HCT116 (cell line): ENCODE measurements at regions not wholly inside any gene's neighbourhood (a gene's known extent, or its start where the extent isn't known, plus 50 kb on each side); places are given as distances from the start of the nearest gene placed in this dataset.

Source experiments
- ATAC-seq: fragments of 200-7000 bp; cut with Tn5 transposase; 2 replicates; pipeline ENCODE4 v1.9.1; 2020; ENCODE audit warnings: mild to moderate bottlenecking, moderate library complexity
- BruUV-seq: library from RNA; stranded (reverse); fragments of 400-500 nt; replicated peaks from 2 replicates; lab custom pipeline; 2021; lab: Mats Ljungman, UMichigan
- CTCF ChIA-PET: fragments of 300-600 bp; sonication (Branson Sonifier 250); formaldehyde crosslinking; loops from one replicate; lab custom pipeline; 2021; ENCODE audit warnings: antibody characterized with exemption; lab: Charles Lee
- POLR2A ChIA-PET: fragments of 300-600, 350-600 bp; sonication (Branson Sonifier 250); formaldehyde crosslinking; loops from one replicate; lab custom pipeline; 2021; ENCODE audit warnings: antibody characterized with exemption; lab: Charles Lee
- RAD21 ChIA-PET, 2 experiments: fragments of 300-600 bp; sonication (Branson Sonifier 250); formaldehyde crosslinking; loops; one replicate each; lab custom pipeline; 2023; ENCODE audit warnings: low total read pairs in 2 of 2; ENCODE audit not compliant: uncharacterized antibody in 2 of 2, unreplicated experiment in 2 of 2, low non-redundant PET in 1 of 2; lab: Charles Lee
- DNase-seq: peaks from one replicate; pipeline ENCODE4 v3.0.0-alpha.2; 2010; ENCODE audit warnings: low read depth, low spot score
- H2AFZ ChIP-seq: fragments of 200-600 bp; shearing (Covaris generic), sonication (generic); 2 replicates; pipeline ENCODE4 v1.6.1; 2017; ENCODE audit warnings: low read depth, mixed run types, mixed read lengths, antibody characterized with exemption, low read length; ENCODE audit not compliant: poor library complexity, severe bottlenecking
- H3K27ac ChIP-seq: 2 replicates; pipeline ENCODE4 v1.5.1; 2012; ENCODE audit warnings: low read depth, low read length
- H3K27me3 ChIP-seq: fragments of 200-600 bp; sonication (generic); 2 replicates; pipeline ENCODE4 v1.6.1; 2016; ENCODE audit warnings: mixed run types, low read length, mixed read lengths; ENCODE audit not compliant: insufficient read depth
- H3K36me3 ChIP-seq, 2 experiments: fragments of 200-500 bp in 1 of 2; fragments of 200-600 bp in 1 of 2; sonication (Bioruptor generic) in 1 of 2; sonication (generic) in 1 of 2; 2 replicates each; pipeline versions ENCODE4 v1.5.1 to v1.6.1; 2014 to 2016; ENCODE audit warnings: low read length in 2 of 2, inconsistent platforms in 1 of 2, mixed read lengths in 1 of 2, mixed run types in 1 of 2; ENCODE audit not compliant: insufficient read depth in 2 of 2, control insufficient read depth in 1 of 2
- H3K4me1 ChIP-seq, 2 experiments: fragments of 200-600 bp in 1 of 2; sonication (generic) in 1 of 2; 2 replicates each; pipeline versions ENCODE4 v1.5.1 to v1.6.1; 2012 to 2017; ENCODE audit warnings: low read length in 2 of 2, inconsistent platforms in 1 of 2, mild to moderate bottlenecking in 1 of 2, mixed read lengths in 1 of 2, mixed run types in 1 of 2, moderate library complexity in 1 of 2; ENCODE audit not compliant: insufficient read depth in 2 of 2, control insufficient read depth in 1 of 2
- H3K4me2 ChIP-seq: fragments of 200-600 bp; sonication (generic); 2 replicates; pipeline ENCODE4 v1.6.1; 2017; ENCODE audit warnings: mixed run types, low read length, mixed read lengths
- H3K4me3 ChIP-seq, 2 experiments: fragments of 200-600 bp in 1 of 2; sonication (generic) in 1 of 2; replicated peaks in 1 of 2; 2 replicates each; pipeline ENCODE4 v1.5.1; 2011 to 2016; ENCODE audit warnings: low read length in 2 of 2, control low read depth in 1 of 2, low read depth in 1 of 2, mild to moderate bottlenecking in 1 of 2, mixed read lengths in 1 of 2, mixed run types in 1 of 2
- H3K79me2 ChIP-seq: fragments of 200-600 bp; sonication (generic); 2 replicates; pipeline ENCODE4 v1.6.1; 2017; ENCODE audit warnings: mild to moderate bottlenecking, mixed run types, low read length, moderate library complexity, mixed read lengths; ENCODE audit not compliant: insufficient read depth
- H3K9ac ChIP-seq: fragments of 200-600 bp; sonication (generic); 2 replicates; pipeline ENCODE4 v1.6.1; 2016; ENCODE audit warnings: low read length, mixed read lengths
- H3K9me2 ChIP-seq: fragments of 200-600 bp; sonication (generic), shearing (Covaris generic); 2 replicates; pipeline ENCODE4 v1.6.1; 2017; ENCODE audit warnings: mixed run types, mild to moderate bottlenecking, moderate library complexity; ENCODE audit not compliant: insufficient read depth
- H3K9me3 ChIP-seq, 2 experiments: fragments of 200-500 bp in 1 of 2; fragments of 200-600 bp in 1 of 2; sonication (Bioruptor generic) in 1 of 2; sonication (generic) in 1 of 2; 2 replicates each; pipeline ENCODE4 v1.6.1; 2014 to 2017; ENCODE audit warnings: low read length in 2 of 2, mixed read lengths in 2 of 2, inconsistent platforms in 1 of 2, low read depth in 1 of 2, mild to moderate bottlenecking in 1 of 2, mixed run types in 1 of 2, moderate library complexity in 1 of 2; ENCODE audit not compliant: control insufficient read depth in 1 of 2, insufficient read depth in 1 of 2
- H4K20me1 ChIP-seq: fragments of 200-600 bp; sonication (generic), shearing (Covaris generic); 2 replicates; pipeline ENCODE4 v1.6.1; 2017; ENCODE audit warnings: mixed run types, mild to moderate bottlenecking, moderate library complexity; ENCODE audit not compliant: insufficient read depth
- CEBPB ChIP-seq: IDR thresholded peaks from 2 replicates; pipeline ENCODE4 v1.6.1; 2012; ENCODE audit warnings: low read depth
- EZH2phosphoT487 ChIP-seq: fragments of 200-600 bp; IDR thresholded peaks from 2 replicates; pipeline ENCODE4 v1.6.1; 2018; ENCODE audit warnings: antibody characterized with exemption, borderline replicate concordance
- MAX ChIP-seq: IDR thresholded peaks from 2 replicates; pipeline ENCODE4 v1.6.1; 2012
- RAD21 ChIP-seq: IDR thresholded peaks from 2 replicates; pipeline ENCODE4 v1.6.1; 2012; ENCODE audit warnings: low read depth, mild to moderate bottlenecking
- REST ChIP-seq: IDR thresholded peaks from 2 replicates; pipeline ENCODE4 v1.6.1; 2012; ENCODE audit warnings: low read depth
- SP1 ChIP-seq: IDR thresholded peaks from 2 replicates; pipeline ENCODE4 v1.6.1; 2012; ENCODE audit warnings: low read depth
- ZBTB33 ChIP-seq: IDR thresholded peaks from 2 replicates; pipeline ENCODE4 v1.6.1; 2011; ENCODE audit warnings: mild to moderate bottlenecking, low read length, moderate library complexity; ENCODE audit not compliant: insufficient replicate concordance; ENCODE audit errors: extremely low read depth
- intact Hi-C: fragments of 100-400 bp; cut with micrococcal nuclease; formaldehyde crosslinking; loops from 2 replicates; pipeline ENCODE4 v1.10.0; 2022

GRCh38 chr13:50537029-50537428 lies 306.5 kb downstream of the DLEU7 start:
- ChIA-PET CTCF (no interaction called here), RAD21 (no interaction called here), POLR2A (no interaction called here)
- Histone ChIP-seq H4K20me1 (no peaks in the 10 kb centered on the region), H3K4me3 (no peak overlapping the region), H3K9me3 (peaks cover 0 to 24% of the 10 kb centered on the region in 2 experiments; a peak in 1 of 4 replicates), H3K36me3 (no peaks in the 10 kb centered on the region), H3K9ac (no peak overlapping the region), H3K79me2 (no peaks in the 10 kb centered on the region), H2AFZ (no peak overlapping the region), H3K4me1 (no peaks in the 10 kb centered on the region), H3K27me3 (no peaks in the 10 kb centered on the region), H3K27ac (no peak overlapping the region), H3K9me2 (no peaks in the 10 kb centered on the region), H3K4me2 (no peak overlapping the region)
- BruUV-seq: no TSS peak
- ATAC-seq (no peak), DNase-seq (no peak)
- intact Hi-C loops: loop anchor here (10.0 kb wide), 1 partner anchor 528 kb away; no protein-coding TSS in a partner anchor
- no peak for TF ChIP-seq CEBPB
- TF ChIP-seq EZH2phosphoT487: no peak
- no peak for TF ChIP-seq SP1
- no peak for TF ChIP-seq MAX
- TF ChIP-seq RAD21: no peak
- TF ChIP-seq ZBTB33: no peak
- no peak for TF ChIP-seq REST
